NT2/D1 (cell line): ENCODE measurements at regions not wholly inside any gene's neighbourhood (a gene's known extent, or its start where the extent isn't known, plus 50 kb on each side); places are given as distances from the start of the nearest gene placed in this dataset.

Experiments
- DNase-seq: peaks from one replicate; pipeline ENCODE4 v3.0.0-alpha.2; 2011; ENCODE audit warnings: low read depth, low spot score
- H3K27me3 ChIP-seq: 2 replicates; pipeline ENCODE4 v1.6.0; 2011; ENCODE audit warnings: mild to moderate bottlenecking; ENCODE audit not compliant: insufficient read length, insufficient read depth
- H3K36me3 ChIP-seq: 2 replicates; pipeline ENCODE4 v1.6.1; 2011; ENCODE audit warnings: mild to moderate bottlenecking, low read length, mixed read lengths; ENCODE audit not compliant: insufficient read depth, insufficient read length
- H3K4me1 ChIP-seq: 2 replicates; pipeline ENCODE4 v1.5.1; 2011; ENCODE audit not compliant: insufficient read depth, insufficient read length
- H3K4me3 ChIP-seq: 2 replicates; pipeline ENCODE4 v1.5.1; 2011; ENCODE audit warnings: low read depth; ENCODE audit not compliant: insufficient read length
- H3K9ac ChIP-seq: 2 replicates; pipeline ENCODE4 v1.6.0; 2011; ENCODE audit warnings: low read depth; ENCODE audit not compliant: insufficient read length
- H3K9me3 ChIP-seq: 2 replicates; pipeline ENCODE4 v1.5.1; 2011; ENCODE audit warnings: mild to moderate bottlenecking, low read length; ENCODE audit not compliant: insufficient read depth
- SUZ12 ChIP-seq: IDR thresholded peaks from 2 replicates; pipeline ENCODE4 v1.6.1; 2011; ENCODE audit not compliant: insufficient read length, insufficient read depth; ENCODE audit errors: extremely low read depth
- YY1 ChIP-seq: IDR thresholded peaks from 2 replicates; pipeline ENCODE4 v1.6.1; 2011; ENCODE audit not compliant: insufficient read length, insufficient read depth
- ZNF274 ChIP-seq: IDR thresholded peaks from 2 replicates; pipeline ENCODE4 v1.6.1; 2011; ENCODE audit warnings: mild to moderate bottlenecking, low read depth, low read length

DNA sequence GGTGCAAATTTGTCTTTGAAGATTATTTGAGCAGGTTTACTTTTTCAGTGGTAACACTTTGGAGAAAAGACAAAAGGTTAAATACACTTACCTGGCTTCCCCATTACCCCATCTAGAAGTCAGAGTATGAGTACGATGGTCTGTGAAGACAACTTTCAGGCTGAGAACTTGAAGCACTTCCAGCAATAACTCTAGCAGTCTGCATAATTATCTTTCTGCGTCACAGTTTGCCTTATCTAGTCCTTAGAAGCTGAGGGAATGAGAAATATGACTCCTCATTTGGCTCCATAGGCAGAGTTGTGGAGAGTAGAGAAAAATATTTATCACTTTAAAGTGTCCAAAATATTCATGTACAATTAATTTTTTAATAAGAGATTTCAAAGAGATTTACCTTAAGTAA, 323.4 kb upstream of the CAMK1G start:
- H3K9me3 ChIP-seq: peaks cover 40% of the 10 kb centered on the region
- DNase-seq: no peak
- TF ChIP-seq ZNF274: no peak
- TF ChIP-seq YY1: no peak
- TF ChIP-seq SUZ12: no peak

DNA sequence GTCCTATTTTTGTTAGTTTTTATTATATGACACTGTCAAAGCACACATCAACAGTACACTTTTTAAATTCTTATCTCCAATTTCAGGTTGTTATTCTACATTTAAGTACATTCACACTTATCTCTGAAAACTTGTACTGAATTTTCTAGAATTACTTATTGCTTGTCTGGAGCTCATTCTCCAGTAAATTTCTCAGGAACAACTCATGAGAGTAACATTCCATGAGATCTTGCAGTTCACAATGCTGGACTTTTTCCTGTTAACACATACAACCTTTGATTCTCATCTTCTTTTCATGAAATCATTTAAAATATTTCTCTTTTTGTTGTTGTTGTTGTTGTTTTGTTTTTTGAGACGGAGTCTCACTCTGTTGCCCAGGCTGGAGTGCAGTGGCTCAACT, 320.9 kb upstream of the CAMK1G start:
- Histone ChIP-seq H3K27me3 (no peaks in the 10 kb centered on the region), H3K4me3 (no peak overlapping the region), H3K4me1 (no peaks in the 10 kb centered on the region), H3K36me3 (no peaks in the 10 kb centered on the region), H3K9me3 (peaks cover 32% of the 10 kb centered on the region), H3K9ac (no peak overlapping the region)
- DNase-seq: no peak
- TF ChIP-seq YY1: no peak
- TF ChIP-seq ZNF274: no peak
- no peak for TF ChIP-seq SUZ12

More for the DNA sequence above, 323.4 kb upstream of the CAMK1G start:
- Histone ChIP-seq H3K36me3 (no peaks in the 10 kb centered on the region), H3K27me3 (no peaks in the 10 kb centered on the region), H3K4me3 (no peak overlapping the region), H3K9ac (no peak overlapping the region), H3K4me1 (no peaks in the 10 kb centered on the region)

DNA sequence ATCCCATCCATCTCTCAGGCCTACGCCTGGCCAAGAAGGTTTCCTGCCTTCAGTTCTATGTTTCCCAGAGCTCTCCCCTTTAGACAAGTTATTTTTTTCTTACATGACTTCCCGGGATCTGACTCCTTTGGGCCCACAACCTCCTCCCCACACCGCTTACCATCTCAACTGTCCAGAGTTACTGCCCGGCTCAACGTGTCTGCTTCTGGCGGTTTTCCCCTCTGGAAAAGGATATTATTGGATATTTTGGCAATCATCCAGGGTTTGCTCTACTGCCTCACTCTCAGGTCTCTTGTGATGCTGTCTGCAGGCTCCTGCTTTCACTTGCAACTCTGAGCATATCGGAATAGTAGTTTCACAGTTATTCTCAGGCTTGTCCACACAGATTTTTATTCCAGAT, 318.2 kb upstream of the CAMK1G start:
- DNase-seq: no peak
- no peak overlapping the region for H3K9ac ChIP-seq
- H3K4me1 ChIP-seq: no peaks in the 10 kb centered on the region
- H3K4me3 ChIP-seq: no peak overlapping the region
- no peaks in the 10 kb centered on the region for H3K27me3 ChIP-seq
- no peak for TF ChIP-seq SUZ12
- TF ChIP-seq YY1: no peak
- TF ChIP-seq ZNF274: no peak
- H3K36me3 ChIP-seq: no peaks in the 10 kb centered on the region
- H3K9me3 ChIP-seq: 0 out of 2 replicates have a peak, but pooled peaks cover 6% of the 10 kb centered on the region

DNA sequence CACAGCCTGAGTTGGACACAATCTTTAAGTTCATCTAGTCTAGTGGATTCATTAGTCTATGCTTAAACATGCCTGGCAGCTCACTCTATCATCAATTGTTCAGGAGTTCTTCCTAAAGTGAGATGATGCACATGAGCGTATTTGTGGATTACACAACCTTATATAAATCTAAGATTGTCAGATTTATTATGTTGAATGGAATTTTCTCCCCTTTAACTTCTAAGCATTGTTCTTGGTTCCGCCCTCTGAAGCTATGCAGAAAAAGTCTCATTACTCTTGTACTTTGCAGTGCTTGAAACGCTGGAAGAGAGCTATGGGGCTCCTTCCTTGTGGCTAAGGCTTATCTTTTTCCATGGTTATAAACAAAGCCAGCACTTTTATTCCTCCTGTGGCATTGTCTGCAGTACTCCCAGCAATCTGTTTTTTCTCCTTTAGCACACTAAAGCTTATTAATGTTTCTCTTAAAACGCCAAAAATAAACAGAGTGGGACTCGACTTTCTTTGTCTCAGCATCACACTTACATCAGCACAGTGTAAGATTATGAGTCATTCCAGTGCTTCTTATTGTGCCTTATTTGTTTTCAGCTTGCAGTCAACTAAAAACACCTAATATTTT, 316.8 kb upstream of the CAMK1G start:
- H3K4me3 ChIP-seq: no peak overlapping the region
- H3K27me3 ChIP-seq: no peaks in the 10 kb centered on the region
- H3K9me3 ChIP-seq: no peaks in the 10 kb centered on the region
- no peaks in the 10 kb centered on the region for H3K36me3 ChIP-seq
- no peaks in the 10 kb centered on the region for H3K4me1 ChIP-seq
- TF ChIP-seq YY1 (no peak), SUZ12 (no peak), ZNF274 (no peak)
- no peak overlapping the region for H3K9ac ChIP-seq
- no peak for DNase-seq

DNA sequence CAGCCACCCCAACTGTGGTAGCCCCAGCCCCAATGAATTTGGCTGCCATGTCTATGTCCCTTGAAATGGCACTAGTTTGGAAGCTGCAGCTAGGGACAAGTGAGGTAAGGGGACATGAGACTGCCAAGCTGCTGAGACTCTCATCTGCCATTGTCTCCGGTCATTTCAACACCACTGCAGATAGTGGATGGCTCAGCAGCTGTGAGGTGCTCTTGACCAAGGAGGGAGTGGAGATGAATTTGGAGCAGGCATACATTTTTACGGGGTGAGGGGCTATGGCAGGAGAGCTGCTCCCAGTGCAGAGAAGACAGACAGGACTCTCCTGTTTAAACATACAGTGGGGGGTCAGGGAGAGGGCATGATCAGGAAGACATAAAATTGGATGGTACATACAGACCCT, 315.5 kb upstream of the CAMK1G start:
- Histone ChIP-seq H3K9ac (no peak overlapping the region), H3K27me3 (no peaks in the 10 kb centered on the region), H3K9me3 (no peaks in the 10 kb centered on the region), H3K4me1 (no peaks in the 10 kb centered on the region), H3K4me3 (no peak overlapping the region), H3K36me3 (no peaks in the 10 kb centered on the region)
- no peak for DNase-seq
- TF ChIP-seq YY1 (no peak), SUZ12 (no peak), ZNF274 (no peak)

DNA sequence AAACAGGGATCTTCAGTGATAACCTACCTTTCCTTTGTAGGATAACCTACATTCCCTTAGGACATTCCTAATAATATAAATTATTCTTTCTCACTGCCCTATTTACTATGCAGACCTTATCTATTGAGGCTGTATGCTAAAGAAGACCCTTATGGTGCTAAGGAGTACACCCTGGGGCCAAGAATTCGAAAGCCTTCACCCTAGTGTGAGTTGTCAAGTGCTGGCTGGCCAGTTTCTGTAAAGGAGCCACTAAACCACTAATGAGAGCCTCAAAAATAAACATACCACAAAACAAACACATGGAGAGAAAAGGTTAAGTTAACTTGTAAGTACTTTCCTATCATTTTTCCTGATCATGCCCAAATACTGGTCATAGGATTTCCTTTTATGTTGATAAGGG, 315.0 kb upstream of the CAMK1G start:
- Histone ChIP-seq H3K27me3 (no peaks in the 10 kb centered on the region), H3K4me3 (no peak overlapping the region), H3K9me3 (no peaks in the 10 kb centered on the region), H3K9ac (no peak overlapping the region), H3K4me1 (no peaks in the 10 kb centered on the region), H3K36me3 (no peaks in the 10 kb centered on the region)
- TF ChIP-seq ZNF274 (no peak), SUZ12 (no peak), YY1 (no peak)
- no peak for DNase-seq

DNA sequence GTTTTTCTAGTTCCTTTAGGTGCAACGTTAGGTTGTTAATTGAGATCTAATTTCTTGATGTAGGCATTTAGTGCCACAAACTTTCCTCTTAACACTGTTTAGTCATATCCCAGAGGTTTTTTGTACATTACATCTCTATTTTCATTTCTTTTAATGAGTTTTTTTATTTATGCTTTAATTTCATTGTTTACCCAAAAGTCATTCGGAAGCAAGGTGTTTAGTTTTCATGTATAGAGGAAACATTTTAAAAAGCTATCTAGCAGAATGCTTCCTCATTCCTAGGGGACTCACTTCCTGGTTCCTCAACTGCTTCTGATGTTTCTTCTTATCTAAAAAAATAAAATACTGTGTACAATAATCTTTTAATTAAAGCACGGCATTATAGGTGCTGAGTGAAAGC, 307.2 kb upstream of the CAMK1G start:
- no peak for TF ChIP-seq SUZ12
- no peak for TF ChIP-seq ZNF274
- TF ChIP-seq YY1: no peak
- H3K4me3 ChIP-seq: no peak overlapping the region
- no peaks in the 10 kb centered on the region for H3K4me1 ChIP-seq
- peaks cover 12% of the 10 kb centered on the region; the same call in 1 of the 2 replicates for H3K9me3 ChIP-seq
- no peak for DNase-seq
- H3K9ac ChIP-seq: no peak overlapping the region
- H3K27me3 ChIP-seq: no peaks in the 10 kb centered on the region
- no peaks in the 10 kb centered on the region for H3K36me3 ChIP-seq
